GM10266 (cell line): ENCODE measurements at regions not wholly inside any gene's neighbourhood (a gene's known extent, or its start where the extent isn't known, plus 50 kb on each side); places are given as distances from the start of the nearest gene placed in this dataset.
"Not testable (repeated sequence)": the region's sequence is repeated elsewhere in the genome, so short reads cannot be mapped to it uniquely, and the experiment has no call there.

ENCODE experiments used
- DNase-seq: peaks from one replicate; pipeline ENCODE4 v3.0.0; 2012; ENCODE audit errors: extremely low spot score
- TF ChIP-seq, protein P1 (sequence below): IDR thresholded peaks from 2 replicates; pipeline ENCODE4 v1.5.1; 2012; ENCODE audit warnings: mild to moderate bottlenecking, low read depth; ENCODE audit not compliant: control insufficient read depth, insufficient read depth; ENCODE audit errors: missing control alignments

GRCh38 chr21:27352885-27353284 is 386.0 kb upstream of the ADAMTS5 start:
- DNase-seq: no peak
- TF ChIP-seq, protein P1, sequence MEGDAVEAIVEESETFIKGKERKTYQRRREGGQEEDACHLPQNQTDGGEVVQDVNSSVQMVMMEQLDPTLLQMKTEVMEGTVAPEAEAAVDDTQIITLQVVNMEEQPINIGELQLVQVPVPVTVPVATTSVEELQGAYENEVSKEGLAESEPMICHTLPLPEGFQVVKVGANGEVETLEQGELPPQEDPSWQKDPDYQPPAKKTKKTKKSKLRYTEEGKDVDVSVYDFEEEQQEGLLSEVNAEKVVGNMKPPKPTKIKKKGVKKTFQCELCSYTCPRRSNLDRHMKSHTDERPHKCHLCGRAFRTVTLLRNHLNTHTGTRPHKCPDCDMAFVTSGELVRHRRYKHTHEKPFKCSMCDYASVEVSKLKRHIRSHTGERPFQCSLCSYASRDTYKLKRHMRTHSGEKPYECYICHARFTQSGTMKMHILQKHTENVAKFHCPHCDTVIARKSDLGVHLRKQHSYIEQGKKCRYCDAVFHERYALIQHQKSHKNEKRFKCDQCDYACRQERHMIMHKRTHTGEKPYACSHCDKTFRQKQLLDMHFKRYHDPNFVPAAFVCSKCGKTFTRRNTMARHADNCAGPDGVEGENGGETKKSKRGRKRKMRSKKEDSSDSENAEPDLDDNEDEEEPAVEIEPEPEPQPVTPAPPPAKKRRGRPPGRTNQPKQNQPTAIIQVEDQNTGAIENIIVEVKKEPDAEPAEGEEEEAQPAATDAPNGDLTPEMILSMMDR: no peak

- TF ChIP-seq, protein P1: no peak
- DNase-seq: no peak
Measured at GRCh38 chr21:27346041-27346448, 379.2 kb upstream of the ADAMTS5 start.

GRCh38 chr21:27339902-27340301 is 373.0 kb upstream of the ADAMTS5 start:
- TF ChIP-seq, protein P1: no peak
- DNase-seq: no peak

- not testable (repeated sequence) for DNase-seq
Measured at GRCh38 chr21:27338007-27338406, 371.1 kb upstream of the ADAMTS5 start.

DNA sequence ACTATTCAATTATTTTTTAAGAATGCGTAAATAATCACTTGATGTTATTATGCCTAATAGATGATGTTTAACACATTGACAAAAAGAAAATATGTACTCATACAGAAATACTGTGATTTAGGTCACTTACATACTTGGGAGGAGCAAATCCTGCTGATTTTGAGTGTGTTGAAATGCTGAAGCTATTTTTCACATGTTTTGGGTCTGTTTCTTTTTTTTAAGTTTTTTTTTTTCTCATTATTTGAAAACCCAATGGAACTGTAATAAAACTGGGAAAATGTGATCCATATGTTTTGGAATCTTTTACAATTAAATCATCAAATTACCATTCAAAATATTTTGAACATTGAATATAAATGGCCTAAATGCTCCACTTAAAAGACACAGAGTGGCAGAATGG is 366.2 kb upstream of the ADAMTS5 start:
- no peak for DNase-seq
- TF ChIP-seq, protein P1: no peak

DNA sequence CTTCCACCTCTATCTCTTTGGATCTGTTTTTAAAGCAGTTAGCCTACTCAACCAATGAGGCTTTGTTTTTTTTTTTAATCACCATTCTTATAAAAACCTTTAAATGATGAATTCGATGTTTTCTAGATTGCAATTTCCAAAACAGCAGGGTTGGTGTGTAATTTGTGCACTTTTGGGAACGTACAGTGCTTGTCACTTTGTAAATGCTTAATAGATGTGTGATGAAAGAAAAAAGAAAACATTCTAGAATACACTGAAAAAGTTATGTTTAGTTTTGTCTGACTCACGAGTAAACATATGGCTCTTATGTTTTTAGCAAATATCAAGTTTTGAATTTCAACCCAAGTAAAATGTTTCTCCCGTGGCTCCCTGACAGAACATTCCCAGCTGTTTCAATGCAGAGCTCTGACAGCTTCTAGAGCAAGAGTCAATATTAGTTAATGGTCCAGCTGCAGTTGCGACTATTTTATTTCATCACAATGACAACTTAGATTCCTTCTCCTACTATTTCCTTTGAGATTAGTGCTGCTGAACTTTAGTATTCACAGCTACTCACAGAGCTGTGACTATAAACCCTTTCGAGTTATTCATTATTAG is 362.5 kb upstream of the ADAMTS5 start:
- DNase-seq: no peak
- TF ChIP-seq, protein P1: no peak

GRCh38 chr21:27326301-27326700 is 359.4 kb upstream of the ADAMTS5 start:
- TF ChIP-seq, protein P1: no peak

GRCh38 chr21:27323331-27323730 is 356.4 kb upstream of the ADAMTS5 start:
- TF ChIP-seq, protein P1: no peak
- DNase-seq: no peak

More at GRCh38 chr21:27326301-27326700, 359.4 kb upstream of the ADAMTS5 start:
- DNase-seq: no peak
